GM12878 (cell line): ENCODE measurements at regions not wholly inside any gene's neighbourhood (a gene's known extent, or its start where the extent isn't known, plus 50 kb on each side); places are given as distances from the start of the nearest gene placed in this dataset.

ENCODE experiments used
- ATAC-seq: fragments of 200-7000 bp; cut with Tn5 transposase; 3 replicates; pipeline ENCODE4 v1.9.1; 2020; ENCODE audit warnings: mild to moderate bottlenecking, moderate library complexity
- BruUV-seq: library from RNA; stranded (reverse); fragments of 400-500 nt; replicated peaks from 2 replicates; lab custom pipeline; 2021; lab: Mats Ljungman, UMichigan
- CTCF ChIA-PET: fragments of 300-600 bp; sonication (Branson Sonifier 250); formaldehyde crosslinking; extraction: SDS; loops from one replicate; lab custom pipeline; 2021; ENCODE audit warnings: inconsistent platforms; lab: Yijun Ruan, JAX
- POLR2A ChIA-PET: fragments of 350-600 bp; formaldehyde crosslinking; extraction: SDS; loops from one replicate; lab custom pipeline; 2021; ENCODE audit warnings: inconsistent platforms; lab: Charles Lee
- RAD21 ChIA-PET: fragments of 300-600 bp; sonication (Branson Sonifier 250); formaldehyde crosslinking; loops from one replicate; lab custom pipeline; 2023; ENCODE audit warnings: antibody characterized with exemption; ENCODE audit not compliant: unreplicated experiment; lab: Charles Lee
- SMC1A ChIA-PET: fragments of 300-600 bp; sonication (Branson Sonifier 250); formaldehyde crosslinking; loops from one replicate; lab custom pipeline; 2023; ENCODE audit not compliant: unreplicated experiment, uncharacterized antibody; lab: Charles Lee
- DNase-seq: peaks from one replicate; pipeline ENCODE4 v3.0.0-alpha.2; 2011; ENCODE audit warnings: low read depth, low spot score
- FAIRE-seq: peaks from 3 replicates; lab custom pipeline; 2011; peaks lifted over from hg19 to GRCh38; lab: Jason Lieb, UNC
- H2AFZ ChIP-seq: 2 replicates; pipeline ENCODE4 v1.6.0; 2011; ENCODE audit warnings: low read depth, low read length, control low read depth; ENCODE audit not compliant: control insufficient read depth
- H3K27ac ChIP-seq: 2 replicates; pipeline ENCODE4 v1.5.1; 2011; ENCODE audit warnings: control low read depth; ENCODE audit not compliant: control insufficient read depth, insufficient read depth
- H3K27me3 ChIP-seq, 2 experiments: replicated peaks in 1 of 2; 2 replicates each; pipeline versions ENCODE4 v1.6.0 to v1.6.1; 2011; ENCODE audit warnings: low read length in 1 of 2; ENCODE audit not compliant: control insufficient read depth in 2 of 2, insufficient read depth in 2 of 2
- H3K36me3 ChIP-seq, 2 experiments: 2 replicates each; pipeline ENCODE4 v1.5.1; 2011; ENCODE audit warnings: low read length in 1 of 2; ENCODE audit not compliant: control insufficient read depth in 2 of 2, insufficient read depth in 2 of 2
- H3K4me1 ChIP-seq: 2 replicates; pipeline ENCODE4 v1.6.1; 2011; ENCODE audit warnings: mild to moderate bottlenecking, low read length, moderate library complexity, mixed read lengths; ENCODE audit not compliant: control insufficient read depth, insufficient read depth
- H3K4me2 ChIP-seq: 2 replicates; pipeline ENCODE4 v1.6.0; 2011; ENCODE audit warnings: control low read depth; ENCODE audit not compliant: control insufficient read depth, insufficient read depth
- H3K4me3 ChIP-seq: fragments of 200-600 bp; sonication (generic); 2 replicates; pipeline ENCODE4 v1.5.1; 2016
- H3K79me2 ChIP-seq: 2 replicates; pipeline ENCODE4 v1.6.0; 2011; ENCODE audit warnings: low read length; ENCODE audit not compliant: control insufficient read depth, insufficient read depth
- H3K9ac ChIP-seq: 2 replicates; pipeline ENCODE4 v1.8.0; 2011; ENCODE audit warnings: low read length, control low read depth, mixed read lengths; ENCODE audit not compliant: control insufficient read depth, insufficient read depth
- H3K9me3 ChIP-seq: replicated peaks from 3 replicates; pipeline ENCODE4 v1.5.1; 2011; ENCODE audit warnings: mild to moderate bottlenecking, low read length; ENCODE audit not compliant: control insufficient read depth, insufficient read depth
- H4K20me1 ChIP-seq: 2 replicates; pipeline ENCODE4 v1.6.0; 2011; ENCODE audit not compliant: control insufficient read depth, insufficient read depth
- BMI1 ChIP-seq: fragments of 450-650 bp; IDR thresholded peaks from 2 replicates; pipeline ENCODE4 v1.6.1; 2016; ENCODE audit warnings: mild to moderate bottlenecking, moderate library complexity, borderline replicate concordance
- HDAC2 ChIP-seq: fragments of 200-600 bp; sonication (generic); IDR thresholded peaks from 2 replicates; pipeline ENCODE4 v1.6.1; 2017
- NRF1 ChIP-seq: conservative IDR thresholded peaks from 2 replicates; pipeline ENCODE4 v1.6.1; 2011; ENCODE audit warnings: mild to moderate bottlenecking, low read depth, low read length, improper control_type of control experiment
- PML ChIP-seq: IDR thresholded peaks from 2 replicates; pipeline ENCODE4 v1.6.1; 2012; ENCODE audit warnings: low read length, inconsistent platforms
- POLR2AphosphoS2 ChIP-seq: IDR thresholded peaks from 2 replicates; pipeline ENCODE4 v1.6.1; 2011; ENCODE audit warnings: low read depth, mild to moderate bottlenecking, low read length, improper control_type of control experiment, moderate library complexity
- ZNF592 ChIP-seq: fragments of 450-650 bp; IDR thresholded peaks from 2 replicates; pipeline ENCODE4 v1.6.1; 2017; ENCODE audit warnings: mild to moderate bottlenecking, moderate library complexity
- WGBS: methylation state at CpG from one replicate; pipeline ENCODE4 v1.1.6; 2016; ENCODE audit warnings: low lambda C conversion rate; ENCODE audit not compliant: insufficient replicate concordance, insufficient coverage; ENCODE audit errors: missing lambda C conversion rate; 5-methylcytosine and 5-hydroxymethylcytosine counted together
- in situ Hi-C: fragments of 300-500 bp; cut with MboI; formaldehyde crosslinking; loops from 9 replicates; pipeline ENCODE4 v1.14.3; 2018; ENCODE audit warnings: mixed read lengths
- intact Hi-C: fragments of 100-400 bp; cut with micrococcal nuclease; formaldehyde crosslinking; loops from one replicate; pipeline ENCODE4 v1.14.2; 2022; ENCODE audit not compliant: unreplicated experiment
- TF ChIP-seq, protein P1 (sequence below): IDR thresholded peaks from 2 replicates; pipeline ENCODE4 v1.6.1; 2011; ENCODE audit warnings: low read depth, low read length, improper control_type of control experiment, borderline replicate concordance

- WGBS, result 30% methylated on average over 2 of the region's 2 CpGs
- DNase-seq (no peak), ATAC-seq (no peak), FAIRE-seq (no peak)
- H3K9me3 ChIP-seq, result no peaks in the 10 kb centered on the region; the same call in 2 of the 3 replicates
- ChIA-PET SMC1A (no interaction called here), CTCF (no interaction called here), RAD21 (no interaction called here), POLR2A (no interaction called here)
- H3K27ac ChIP-seq, result no peak overlapping the region
- BruUV-seq, result no TSS peak
- in situ Hi-C loops (no loop called here), intact Hi-C loops (no loop called here)
- H3K4me3 ChIP-seq, result no peak overlapping the region
- no peaks in the 10 kb centered on the region for H3K36me3 ChIP-seq
- no peak overlapping the region for H3K4me2 ChIP-seq
- no peaks in the 10 kb centered on the region for H3K4me1 ChIP-seq
- H2AFZ ChIP-seq, result no peak overlapping the region
- TF ChIP-seq PML, result no peak
- no peak for TF ChIP-seq NRF1
- no peak for TF ChIP-seq BMI1
- TF ChIP-seq POLR2AphosphoS2, result no peak
- no peak for TF ChIP-seq ZNF592
- TF ChIP-seq HDAC2, result no peak
- TF ChIP-seq, protein P1, sequence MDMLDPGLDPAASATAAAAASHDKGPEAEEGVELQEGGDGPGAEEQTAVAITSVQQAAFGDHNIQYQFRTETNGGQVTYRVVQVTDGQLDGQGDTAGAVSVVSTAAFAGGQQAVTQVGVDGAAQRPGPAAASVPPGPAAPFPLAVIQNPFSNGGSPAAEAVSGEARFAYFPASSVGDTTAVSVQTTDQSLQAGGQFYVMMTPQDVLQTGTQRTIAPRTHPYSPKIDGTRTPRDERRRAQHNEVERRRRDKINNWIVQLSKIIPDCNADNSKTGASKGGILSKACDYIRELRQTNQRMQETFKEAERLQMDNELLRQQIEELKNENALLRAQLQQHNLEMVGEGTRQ, result no peak
- no peak overlapping the region for H3K9ac ChIP-seq
- H3K79me2 ChIP-seq, result no peaks in the 10 kb centered on the region
- no peaks in the 10 kb centered on the region for H3K27me3 ChIP-seq
- H4K20me1 ChIP-seq, result no peaks in the 10 kb centered on the region
Observed at GRCh38 chr6:23705697-23706096, 420.3 kb upstream of the NRSN1 start.
